ENCODE measurements at regions not wholly inside any gene's neighbourhood (a gene's known extent, or its start where the extent isn't known, plus 50 kb on each side); places are given as distances from the start of the nearest gene placed in this dataset.

DNA sequence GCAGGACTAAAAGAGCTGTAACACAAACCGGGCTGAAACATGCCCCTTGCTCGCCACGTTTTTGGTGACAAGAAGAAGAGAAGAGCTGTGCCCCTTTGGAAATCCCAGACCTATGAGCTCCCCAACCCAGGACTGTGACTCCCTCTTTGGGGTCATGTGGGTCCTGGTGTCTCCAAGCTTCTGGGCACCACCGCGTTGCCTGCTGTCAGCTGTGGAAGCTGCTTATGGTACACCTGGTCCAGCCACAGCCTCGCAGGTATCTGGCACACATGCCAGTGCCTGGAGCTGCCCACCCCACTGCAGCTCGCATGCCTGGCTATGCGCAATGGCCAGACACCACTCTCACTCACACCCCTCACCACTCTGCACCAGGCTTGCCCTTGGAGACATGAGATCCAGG is 171.8 kb downstream of the MATN1 start:
- TF ChIP-seq, protein P1, sequence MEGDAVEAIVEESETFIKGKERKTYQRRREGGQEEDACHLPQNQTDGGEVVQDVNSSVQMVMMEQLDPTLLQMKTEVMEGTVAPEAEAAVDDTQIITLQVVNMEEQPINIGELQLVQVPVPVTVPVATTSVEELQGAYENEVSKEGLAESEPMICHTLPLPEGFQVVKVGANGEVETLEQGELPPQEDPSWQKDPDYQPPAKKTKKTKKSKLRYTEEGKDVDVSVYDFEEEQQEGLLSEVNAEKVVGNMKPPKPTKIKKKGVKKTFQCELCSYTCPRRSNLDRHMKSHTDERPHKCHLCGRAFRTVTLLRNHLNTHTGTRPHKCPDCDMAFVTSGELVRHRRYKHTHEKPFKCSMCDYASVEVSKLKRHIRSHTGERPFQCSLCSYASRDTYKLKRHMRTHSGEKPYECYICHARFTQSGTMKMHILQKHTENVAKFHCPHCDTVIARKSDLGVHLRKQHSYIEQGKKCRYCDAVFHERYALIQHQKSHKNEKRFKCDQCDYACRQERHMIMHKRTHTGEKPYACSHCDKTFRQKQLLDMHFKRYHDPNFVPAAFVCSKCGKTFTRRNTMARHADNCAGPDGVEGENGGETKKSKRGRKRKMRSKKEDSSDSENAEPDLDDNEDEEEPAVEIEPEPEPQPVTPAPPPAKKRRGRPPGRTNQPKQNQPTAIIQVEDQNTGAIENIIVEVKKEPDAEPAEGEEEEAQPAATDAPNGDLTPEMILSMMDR (CRISPR knock-in tag; IDR thresholded peaks at IDR 0.05), result no peak
- TF ChIP-seq FOXP1 (IDR thresholded peaks at IDR 0.05), result no peak
- no peak for TF ChIP-seq FOXP1 (CRISPR knock-in tag; IDR thresholded peaks at IDR 0.05)
- no peak for TF ChIP-seq RAD21 (CRISPR knock-in tag; IDR thresholded peaks at IDR 0.05)
- TF ChIP-seq POLR2AphosphoS5 (IDR thresholded peaks at IDR 0.05; ENCODE audit: low read depth, low read length), result no peak
- no peak for TF ChIP-seq SMARCE1 (IDR thresholded peaks at IDR 0.05; ENCODE audit: borderline replicate concordance)
- TF ChIP-seq, protein P2, sequence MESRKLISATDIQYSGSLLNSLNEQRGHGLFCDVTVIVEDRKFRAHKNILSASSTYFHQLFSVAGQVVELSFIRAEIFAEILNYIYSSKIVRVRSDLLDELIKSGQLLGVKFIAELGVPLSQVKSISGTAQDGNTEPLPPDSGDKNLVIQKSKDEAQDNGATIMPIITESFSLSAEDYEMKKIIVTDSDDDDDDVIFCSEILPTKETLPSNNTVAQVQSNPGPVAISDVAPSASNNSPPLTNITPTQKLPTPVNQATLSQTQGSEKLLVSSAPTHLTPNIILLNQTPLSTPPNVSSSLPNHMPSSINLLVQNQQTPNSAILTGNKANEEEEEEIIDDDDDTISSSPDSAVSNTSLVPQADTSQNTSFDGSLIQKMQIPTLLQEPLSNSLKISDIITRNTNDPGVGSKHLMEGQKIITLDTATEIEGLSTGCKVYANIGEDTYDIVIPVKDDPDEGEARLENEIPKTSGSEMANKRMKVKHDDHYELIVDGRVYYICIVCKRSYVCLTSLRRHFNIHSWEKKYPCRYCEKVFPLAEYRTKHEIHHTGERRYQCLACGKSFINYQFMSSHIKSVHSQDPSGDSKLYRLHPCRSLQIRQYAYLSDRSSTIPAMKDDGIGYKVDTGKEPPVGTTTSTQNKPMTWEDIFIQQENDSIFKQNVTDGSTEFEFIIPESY (CRISPR knock-in tag; IDR thresholded peaks at IDR 0.05), result no peak
